ENCODE measurements at regions not wholly inside any gene's neighbourhood (a gene's known extent, or its start where the extent isn't known, plus 50 kb on each side); places are given as distances from the start of the nearest gene placed in this dataset.

DNA sequence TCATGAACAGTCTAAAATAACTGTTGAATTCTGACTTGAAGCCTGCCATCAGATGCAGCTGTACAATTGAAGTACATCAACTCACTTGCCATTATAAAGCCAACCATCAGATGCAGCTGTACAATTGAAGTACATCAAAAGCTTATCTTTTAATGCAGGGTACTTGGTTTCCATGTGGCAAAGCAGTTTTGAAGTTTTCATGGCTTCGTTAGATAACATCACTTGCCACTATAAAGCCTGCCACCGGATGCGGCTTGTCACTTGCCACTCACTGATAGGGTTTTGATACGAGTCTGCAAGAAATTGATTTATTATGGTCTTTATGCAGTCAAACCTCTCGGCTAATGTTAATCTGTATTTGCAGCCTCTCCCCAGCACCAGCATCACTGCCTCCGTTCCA lies 1605.8 kb downstream of the SUCLG1 start:
- no peak for DNase-seq

DNA sequence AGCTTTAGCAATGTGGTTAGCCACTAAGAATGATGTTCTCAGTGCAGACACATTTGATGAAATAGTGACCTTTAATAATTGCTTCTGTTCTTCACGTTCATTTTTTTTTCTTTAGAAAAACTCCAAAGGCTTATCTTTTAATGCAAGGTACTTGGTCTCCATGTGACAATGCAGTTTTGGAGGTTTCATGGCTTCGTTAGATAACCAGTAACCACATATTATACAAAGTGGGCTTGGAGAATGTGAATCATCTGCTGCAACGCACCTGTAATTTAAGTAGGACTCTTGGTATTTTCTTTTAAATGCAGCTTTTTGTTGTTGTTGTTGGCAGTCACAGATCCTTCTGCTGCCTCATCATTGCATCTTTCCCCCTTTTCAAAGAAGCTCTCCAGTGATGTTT lies 1606.3 kb downstream of the SUCLG1 start:
- no peak for DNase-seq

DNA sequence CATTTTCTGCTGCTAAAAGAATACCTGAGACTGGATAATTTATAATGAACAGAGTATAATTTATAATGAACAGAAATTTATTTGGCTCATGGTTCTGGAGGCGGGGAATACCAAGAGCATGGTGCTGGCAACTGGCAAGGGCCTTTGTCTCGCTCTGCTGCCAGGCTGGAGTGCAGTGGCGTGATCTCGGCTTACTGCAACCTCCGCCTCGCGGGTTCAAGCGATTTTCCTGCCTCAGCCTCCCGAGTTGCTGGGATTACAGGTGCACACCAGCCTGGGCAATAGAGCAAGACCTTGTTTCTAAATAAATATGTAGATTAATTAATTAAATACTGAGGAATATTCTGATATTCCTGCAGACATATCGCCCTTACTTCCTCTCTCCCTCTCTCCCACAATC lies 1610.8 kb downstream of the SUCLG1 start:
- no peak for DNase-seq

DNA sequence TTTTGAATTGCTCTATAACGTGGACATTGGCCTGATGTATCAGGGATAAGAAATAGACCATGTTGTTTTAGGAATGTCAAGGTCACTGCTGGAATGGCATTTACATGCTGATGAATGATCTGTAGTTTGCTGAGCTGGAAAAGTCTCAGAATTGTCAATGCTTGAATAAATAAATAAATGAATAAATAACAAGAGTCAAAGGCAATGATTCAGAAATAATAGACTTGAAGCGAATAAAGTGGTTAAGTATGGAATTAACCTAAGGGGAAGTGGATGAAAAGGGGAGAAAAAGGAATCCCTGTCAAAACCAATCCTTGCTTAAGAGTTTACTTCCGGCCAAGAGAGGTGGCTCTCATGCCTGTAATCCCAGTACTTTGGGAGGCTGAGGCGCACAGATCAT lies 1620.0 kb downstream of the SUCLG1 start:
- DNase-seq: no peak

DNA sequence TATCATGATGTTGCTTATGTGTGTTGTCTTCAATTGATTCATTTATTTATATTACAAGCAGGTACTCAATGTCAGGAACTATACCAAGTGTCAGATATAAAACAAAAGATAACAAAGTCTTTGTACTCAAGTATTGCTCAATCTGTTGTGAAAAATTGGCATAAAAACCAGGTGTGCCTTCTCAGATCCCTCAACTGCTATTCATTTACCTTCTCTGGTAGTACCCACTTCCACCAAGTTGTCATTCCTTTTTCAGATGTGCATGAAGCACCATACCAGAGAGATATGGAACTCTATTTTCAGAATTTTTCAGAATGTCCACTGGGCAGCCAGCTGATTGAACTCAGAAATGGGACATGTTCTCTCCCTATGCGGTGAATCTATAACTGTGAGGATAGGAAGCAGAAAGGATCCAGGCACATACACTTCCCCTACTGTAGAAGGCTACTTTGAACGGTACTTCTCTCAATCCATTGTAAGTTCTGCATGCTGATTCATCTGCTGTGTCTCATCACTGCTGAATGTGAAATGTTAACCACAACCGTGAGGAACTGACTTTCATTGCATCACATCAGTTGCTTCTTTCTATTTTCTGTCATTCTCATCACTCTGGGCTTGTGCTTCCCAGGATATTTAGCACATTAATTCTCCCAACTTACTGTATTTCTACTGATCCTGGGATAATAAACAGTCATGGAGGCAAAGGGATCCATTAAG lies 1621.3 kb downstream of the SUCLG1 start:
- DNase-seq: no peak

DNA sequence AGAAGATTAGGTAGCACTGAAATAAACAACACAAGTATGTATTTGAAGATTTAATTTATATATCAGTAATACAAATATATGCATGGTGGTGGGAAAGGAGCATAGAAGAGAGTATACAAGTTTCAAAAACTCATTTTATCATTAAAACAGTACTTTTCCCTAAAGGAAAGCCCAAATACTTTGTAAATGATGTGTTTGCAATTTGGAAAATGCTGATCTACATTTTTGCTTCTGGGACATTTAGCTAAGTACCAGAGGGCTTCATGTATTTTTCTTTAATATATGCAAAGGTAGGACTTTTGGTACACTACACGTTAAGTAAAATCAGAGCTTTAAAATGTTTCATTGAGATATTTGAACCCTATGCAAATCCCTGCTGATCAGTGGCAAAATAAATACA lies 1624.2 kb downstream of the SUCLG1 start:
- DNase-seq: no peak

DNA sequence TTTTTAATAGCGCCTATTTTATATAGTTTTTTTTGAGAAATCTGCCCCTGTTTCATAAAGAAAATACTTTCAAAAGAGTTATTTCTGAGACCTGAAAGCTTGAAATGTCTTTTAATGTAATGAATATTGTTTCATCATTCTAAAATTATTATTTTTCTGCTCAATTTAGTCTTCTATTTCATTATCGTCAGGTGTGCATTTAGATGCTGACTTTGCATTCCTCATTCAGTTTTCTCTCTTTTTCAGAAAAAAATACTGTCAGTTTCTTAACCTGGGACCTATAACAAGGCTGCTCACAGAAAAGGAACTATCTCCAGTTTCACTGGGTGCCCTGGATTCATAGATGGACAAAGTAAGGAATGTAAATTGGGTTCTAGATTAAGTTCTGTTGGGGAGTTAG lies 1631.7 kb downstream of the SUCLG1 start:
- DNase-seq: no peak

DNA sequence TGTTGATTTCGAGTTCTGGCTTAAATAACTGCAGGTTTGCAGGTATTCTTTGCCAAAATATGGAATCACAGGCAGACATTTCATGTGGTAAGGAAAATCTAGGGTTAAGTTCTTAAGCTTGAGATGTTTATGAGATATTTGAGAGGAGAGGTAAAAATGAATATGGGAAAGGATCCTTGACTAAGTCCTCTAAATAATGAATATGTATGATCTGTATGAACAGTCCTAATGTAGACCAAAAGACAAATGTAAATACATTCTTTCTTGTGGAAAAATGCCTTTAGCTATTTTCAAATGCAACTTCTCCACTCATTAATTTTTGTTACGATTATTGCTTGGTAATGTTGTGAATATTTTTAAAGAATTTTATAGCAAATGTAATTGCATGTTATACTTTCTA lies 1632.6 kb downstream of the SUCLG1 start:
- DNase-seq: no peak

DNA sequence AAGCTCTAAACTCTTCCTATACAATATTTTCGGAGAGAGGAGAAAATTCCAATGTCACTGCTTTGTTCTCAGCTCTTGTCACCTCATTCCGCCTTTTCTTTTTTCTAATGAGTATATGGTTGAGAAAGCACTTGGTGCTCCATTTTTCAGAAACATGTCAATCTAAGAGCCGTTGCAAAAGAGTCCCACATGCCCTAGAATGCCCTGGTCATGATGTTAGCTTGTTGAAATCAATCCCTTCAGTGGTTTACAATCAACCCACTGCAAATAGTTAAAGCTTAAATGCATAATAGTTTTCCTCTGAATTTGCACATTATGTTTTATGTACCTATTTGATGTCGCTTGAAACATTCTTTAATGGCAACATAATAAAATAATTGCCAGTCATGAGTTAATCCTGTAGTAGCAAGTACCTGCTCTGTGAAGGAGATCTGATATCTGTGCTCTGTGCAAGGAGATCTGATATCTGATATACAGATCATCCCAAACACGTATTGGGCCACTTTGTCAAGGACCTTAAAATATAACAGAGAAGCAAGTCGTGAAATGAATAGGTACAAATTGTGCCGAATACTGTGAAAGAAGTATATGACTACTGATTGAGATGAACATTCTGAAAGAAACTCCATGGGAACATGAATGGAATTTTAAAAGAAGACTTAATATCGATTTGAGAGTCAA lies 1633.5 kb downstream of the SUCLG1 start:
- no peak for DNase-seq

DNA sequence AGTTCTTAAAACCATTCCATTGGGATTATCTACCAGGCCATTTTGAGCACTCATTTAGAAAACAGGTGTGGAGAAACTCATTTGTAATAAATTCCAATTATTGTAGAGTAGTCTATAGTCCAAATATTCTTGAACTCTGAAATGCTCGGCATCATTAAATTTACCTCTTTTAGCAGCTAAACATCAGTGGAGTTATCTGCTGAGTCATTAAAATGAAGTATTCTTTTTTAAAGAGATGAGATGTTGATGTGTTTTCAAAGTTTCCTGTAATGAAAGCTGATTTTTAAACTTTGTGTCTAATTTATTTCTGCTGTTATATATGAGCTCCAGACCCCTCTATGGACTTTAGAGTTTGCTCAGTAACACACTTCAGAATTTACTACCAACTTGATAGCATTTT lies 1635.2 kb downstream of the SUCLG1 start:
- DNase-seq: no peak

DNA sequence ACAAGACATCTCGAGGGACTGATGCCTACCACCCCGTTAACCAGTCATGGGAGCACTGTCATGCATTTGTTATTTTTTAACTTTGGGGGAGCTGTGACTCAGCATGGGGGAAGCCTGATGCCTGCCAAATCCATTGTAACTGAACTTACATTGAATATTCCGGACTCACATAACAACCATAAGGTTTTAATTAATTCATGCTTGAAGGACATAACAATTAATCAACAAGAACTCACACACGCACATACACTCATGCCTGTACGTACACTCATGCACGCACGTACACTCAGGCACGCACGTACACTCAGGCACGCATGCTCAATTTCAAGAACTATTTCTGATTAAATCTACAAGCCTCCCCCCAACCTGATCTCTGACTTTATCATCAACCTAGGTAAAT lies 1639.1 kb downstream of the SUCLG1 start:
- no peak for DNase-seq

DNA sequence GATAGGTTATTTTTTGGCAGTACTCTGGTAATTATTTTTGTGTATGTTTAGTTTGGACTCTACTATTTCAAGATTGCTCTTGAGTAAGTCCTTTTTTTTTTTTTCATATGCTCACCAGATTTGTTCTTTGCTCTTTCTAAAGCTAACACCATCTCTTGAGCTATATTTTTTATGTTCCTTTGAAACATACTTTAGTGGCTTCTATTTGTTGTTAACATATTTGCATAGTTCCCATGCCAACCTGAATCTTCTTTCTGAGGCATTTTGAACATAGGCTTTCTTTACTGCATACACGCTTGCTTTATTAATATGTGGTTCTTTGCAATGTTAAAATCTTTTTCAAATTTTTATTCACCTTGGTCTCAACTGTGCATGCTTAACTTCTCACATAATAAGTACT lies 1644.9 kb downstream of the SUCLG1 start:
- DNase-seq: no peak

DNA sequence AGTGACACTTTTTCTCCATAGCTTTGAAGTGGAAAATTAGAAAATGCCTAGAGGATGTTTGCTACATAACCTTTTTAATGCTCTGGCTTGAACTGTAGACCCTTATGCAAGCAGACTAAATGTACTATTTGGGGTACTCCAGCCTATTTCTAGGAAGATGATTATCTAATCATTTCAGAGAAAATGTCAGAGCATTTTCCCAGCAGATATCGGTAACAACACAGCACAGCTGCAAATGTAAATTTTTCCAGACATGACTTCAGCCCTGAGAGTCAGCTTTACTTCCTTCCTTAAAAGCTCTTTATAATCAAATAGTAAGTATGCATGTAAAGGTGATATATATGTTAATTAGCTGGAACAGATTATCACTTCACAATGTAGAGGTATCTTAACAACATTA lies 1647.1 kb downstream of the SUCLG1 start:
- DNase-seq: no peak

DNA sequence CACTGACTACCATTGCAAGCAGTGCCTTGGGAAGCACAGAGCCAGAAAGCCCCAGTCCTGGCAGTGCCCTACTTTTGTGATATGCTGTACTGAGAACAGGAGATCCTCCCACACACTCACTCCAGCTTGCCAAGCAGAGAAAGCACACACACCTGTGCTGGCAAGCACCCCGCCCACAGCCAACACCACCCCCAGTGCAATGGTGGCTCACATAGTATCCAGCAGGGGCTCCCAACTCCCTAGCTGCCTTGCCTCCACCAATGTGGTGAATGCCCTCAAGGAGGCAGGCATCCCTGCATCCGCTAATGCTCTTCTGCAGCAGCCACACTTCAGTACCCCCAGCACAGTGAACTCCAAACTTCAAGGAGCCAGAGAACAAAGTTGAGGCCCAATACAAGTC lies 1655.8 kb downstream of the SUCLG1 start:
- DNase-seq: no peak

DNA sequence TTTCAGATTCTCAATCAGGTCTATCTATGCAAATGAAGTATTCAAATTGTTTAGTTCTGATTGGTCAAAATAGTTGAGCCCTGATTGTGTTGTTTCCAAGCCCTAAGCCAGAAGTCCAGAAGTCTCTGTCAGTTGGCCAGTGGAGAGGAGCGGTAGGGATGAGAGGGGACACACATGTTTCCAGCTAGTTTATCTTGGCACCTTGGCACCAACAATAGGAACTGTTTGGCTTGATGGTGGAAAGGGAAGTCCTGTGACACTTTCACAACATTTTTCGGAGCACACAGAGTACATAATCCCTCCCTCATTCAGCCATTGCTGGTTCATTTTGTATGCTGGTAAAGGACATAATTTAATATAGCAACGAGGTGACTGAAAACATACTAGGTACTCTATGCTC lies 1661.6 kb downstream of the SUCLG1 start:
- no peak for DNase-seq

DNA sequence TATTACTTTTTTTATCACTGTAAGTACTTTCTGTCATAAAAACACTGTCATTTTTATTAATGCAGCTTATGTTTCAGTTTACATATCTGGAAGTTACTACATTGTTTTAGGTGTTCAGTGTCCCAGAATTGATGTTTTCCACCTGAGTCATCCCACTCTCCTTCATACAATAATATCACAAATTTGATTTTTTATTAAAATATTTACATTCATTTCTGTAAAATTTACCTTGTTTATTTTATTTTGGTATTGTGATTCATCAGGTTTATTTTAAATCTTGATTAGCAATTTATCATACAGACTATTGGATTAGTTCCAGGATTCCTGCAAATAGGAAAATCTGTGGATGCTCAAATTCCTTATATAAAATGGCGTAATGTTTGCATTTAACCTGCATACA lies 1662.9 kb downstream of the SUCLG1 start:
- DNase-seq: no peak

DNA sequence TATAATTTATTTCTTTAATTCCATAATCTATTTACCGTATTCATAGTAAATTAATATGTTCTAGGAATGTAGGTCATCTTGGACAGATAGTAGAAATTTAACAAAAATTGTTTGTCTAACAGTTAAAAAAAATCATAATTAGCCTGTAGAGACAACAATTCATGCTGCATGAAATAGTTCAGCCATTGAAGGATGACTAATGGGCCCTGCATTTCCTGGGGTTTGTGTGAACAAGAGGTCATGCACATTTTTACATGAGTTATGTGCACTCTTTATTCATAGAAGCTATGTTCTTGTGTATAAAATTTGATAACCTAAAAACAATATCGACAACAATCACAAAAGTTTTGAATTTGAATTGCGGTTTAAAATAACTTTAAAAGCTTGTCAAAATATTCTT lies 1663.6 kb downstream of the SUCLG1 start:
- DNase-seq: no peak

DNA sequence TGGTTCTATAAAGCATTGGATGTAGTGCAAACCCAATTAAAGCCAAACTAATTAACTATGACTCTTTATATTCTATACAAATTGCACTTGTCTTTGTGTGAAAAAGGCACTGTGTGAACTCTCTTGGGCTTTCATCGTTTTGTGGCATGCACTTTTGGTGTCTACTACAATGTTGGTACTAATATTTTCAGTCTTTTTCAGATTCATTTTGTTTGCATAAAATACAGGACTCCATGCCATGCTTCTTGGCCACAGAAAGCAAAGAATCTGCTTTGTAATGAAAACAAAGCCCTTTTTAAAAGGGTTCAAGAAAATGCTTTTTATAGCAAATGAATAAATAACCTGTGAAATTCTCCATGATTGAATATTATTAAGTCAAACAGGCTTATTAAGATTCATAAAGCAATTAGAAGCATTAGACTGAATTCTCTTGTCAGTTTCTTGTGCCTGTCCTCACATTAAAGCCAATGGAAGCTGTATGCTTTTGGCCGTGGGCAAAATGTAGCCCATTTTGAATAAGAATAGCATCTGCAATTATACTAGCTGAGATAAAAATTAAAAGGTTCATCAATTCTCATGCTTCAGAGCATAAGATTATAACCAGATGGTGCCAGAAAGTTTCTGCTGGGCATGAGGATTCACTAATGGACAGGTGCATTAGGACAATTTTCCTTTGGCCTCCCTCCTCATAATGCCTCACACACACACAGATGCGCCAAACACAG lies 1665.2 kb downstream of the SUCLG1 start:
- no peak for DNase-seq

DNA sequence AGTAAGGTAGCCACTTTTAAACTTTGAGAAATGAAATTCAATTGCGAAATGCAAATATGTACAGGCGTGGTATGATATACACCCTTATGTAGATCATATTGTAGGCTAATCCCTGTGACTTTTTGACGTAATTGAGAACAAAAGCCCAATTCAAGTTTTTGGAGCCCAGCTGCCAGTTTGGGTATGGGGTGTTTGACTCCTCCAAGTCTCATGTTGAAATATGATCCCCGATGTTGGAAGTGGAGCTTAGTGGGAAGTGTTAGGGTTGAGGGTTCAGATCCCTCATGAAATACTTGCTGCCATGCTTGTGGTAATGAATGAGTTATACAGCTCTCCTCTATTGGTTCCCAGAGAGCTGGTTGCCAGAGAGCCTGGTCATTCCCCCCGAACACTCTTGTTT lies 1666.8 kb downstream of the SUCLG1 start:
- DNase-seq: no peak

DNA sequence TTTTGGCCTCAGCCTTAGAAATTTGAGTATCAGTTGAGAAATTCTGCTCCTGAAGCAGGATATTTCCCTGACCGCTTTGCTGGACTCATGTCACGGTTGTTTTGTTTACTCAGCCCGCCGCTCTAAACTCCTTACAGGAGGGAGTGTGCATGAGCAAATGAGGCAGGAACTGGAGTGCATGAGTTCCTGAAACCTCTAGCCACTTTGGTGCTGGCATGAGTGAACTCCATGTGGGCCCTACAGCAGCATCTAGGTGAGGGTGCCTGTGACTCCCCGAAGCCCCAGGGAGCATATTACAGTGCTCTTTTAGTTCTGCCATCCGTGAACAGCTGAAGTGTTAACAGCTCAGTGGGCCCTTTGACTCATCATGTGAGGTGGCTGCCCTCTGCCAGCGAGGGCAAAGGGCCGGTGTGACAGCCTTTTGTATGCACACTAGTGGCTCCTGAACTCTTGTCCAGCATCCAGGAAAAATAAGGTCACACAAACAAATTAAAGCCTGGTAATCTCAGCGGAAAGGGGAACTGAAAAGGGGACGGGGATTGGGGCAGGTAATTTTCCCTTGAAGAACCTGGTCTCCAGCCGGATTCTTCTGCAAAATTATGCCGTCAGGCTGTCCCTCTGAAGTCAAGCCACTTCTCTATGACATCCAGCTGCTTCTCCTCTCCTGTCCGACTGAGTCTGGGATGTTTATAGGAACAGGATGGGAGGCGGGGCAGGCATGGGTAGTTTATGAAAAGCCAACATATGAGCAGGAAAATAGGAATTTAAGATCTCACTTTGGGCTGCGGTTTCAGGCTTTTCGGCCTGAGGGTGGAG lies 1668.7 kb downstream of the SUCLG1 start:
- DNase-seq: no peak

DNA sequence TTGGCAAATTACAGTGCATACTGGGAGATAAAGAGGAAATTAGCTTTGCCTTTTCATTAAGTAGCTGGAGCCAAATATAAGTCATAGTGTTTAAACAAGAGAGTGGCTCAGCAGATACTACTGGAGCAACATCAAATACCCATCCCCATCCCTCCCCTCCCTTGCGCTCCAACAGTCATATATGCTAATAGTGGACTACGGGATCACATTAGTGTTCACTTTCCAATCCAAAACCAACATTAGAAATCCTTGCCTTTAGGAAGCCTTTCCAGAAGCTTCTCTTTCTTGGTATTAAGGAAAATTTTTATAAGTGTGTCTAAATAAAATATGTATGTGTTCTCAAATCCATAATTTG lies 1669.3 kb downstream of the SUCLG1 start:
- DNase-seq: no peak

DNA sequence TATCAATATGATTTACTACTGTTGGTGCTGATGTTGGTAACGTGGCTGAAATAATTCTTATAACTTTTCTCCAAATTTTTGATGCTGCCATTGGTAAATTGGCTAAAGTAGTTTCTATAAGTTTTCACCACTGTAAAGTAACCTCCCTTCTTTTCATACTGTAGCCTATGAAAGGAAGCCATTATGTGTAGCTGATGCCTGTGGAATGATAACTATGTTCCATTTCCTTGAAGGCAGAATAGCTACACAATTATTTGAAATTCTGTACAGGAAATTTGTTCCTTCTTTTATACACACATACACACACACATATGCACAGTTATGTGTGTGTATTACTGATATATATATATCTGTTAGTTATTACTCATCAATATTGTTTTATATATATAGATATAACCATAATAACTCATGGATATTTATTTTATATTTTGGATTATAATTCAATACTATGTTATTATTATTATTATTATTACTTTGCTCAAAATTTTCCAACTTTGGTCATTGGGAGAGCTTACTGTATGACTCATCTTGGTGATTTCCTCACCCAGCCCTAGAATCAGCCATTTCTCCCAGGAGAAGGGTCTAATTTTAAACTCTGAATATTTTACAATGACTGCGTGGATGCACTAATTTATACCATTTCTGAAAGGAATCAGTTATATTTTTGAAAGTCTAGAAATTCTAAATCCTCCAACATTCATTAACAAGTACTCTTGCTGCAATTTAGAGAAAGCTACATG lies 1677.7 kb downstream of the SUCLG1 start:
- DNase-seq: no peak

DNA sequence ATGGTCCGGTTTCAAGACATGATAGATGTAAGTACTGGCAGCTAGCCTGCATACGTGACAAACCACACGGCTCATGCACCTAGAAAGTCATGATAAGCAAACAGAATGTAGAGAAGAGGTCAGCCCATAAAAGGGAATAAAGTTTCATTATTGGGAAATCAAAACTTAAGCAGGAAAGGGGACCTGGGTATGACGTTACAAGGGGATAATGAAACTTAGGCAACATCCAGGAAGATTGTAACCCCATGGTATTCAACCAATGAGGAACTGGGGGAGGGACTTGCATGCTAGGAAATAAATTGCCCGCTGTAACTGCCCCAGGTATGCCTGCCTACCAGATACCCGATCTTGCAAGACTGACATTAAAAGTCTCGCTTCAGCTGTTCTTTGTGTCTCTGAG lies 1679.0 kb downstream of the SUCLG1 start:
- DNase-seq: no peak

Measured in activated naive CD4-positive, alpha-beta T cell (primary cell).